H1 (cell line): ENCODE measurements at regions not wholly inside any gene's neighbourhood (a gene's known extent, or its start where the extent isn't known, plus 50 kb on each side); places are given as distances from the start of the nearest gene placed in this dataset.

ENCODE experiments used
- ASH2L ChIP-seq: fragments of 200-600, 300-600 bp; sonication (generic); IDR thresholded peaks from one replicate; pipeline ENCODE4 v1.7.1; 2017; ENCODE audit warnings: low read length
- EZH2 ChIP-seq: fragments of 200-600 bp; sonication (generic); IDR thresholded peaks from 2 replicates; pipeline ENCODE4 v1.7.1; 2012; ENCODE audit warnings: low read depth, mild to moderate bottlenecking, moderate library complexity, low read length, inconsistent platforms; ENCODE audit not compliant: severe bottlenecking
- SAP30 ChIP-seq: fragments of 300-600 bp; sonication (generic); IDR thresholded peaks from 2 replicates; pipeline ENCODE4 v1.7.1; 2012; ENCODE audit warnings: low read length, moderate library complexity, mild to moderate bottlenecking, inconsistent platforms; ENCODE audit not compliant: insufficient read depth, insufficient replicate concordance
- TF ChIP-seq, protein P1 (sequence below), 3 experiments: IDR thresholded peaks; 1 replicate in 2 of 3; 2 replicates in 1 of 3; pipeline versions ENCODE4 v1.5.1 to v1.6.1; 2011; ENCODE audit warnings: low read length in 3 of 3, mild to moderate bottlenecking in 3 of 3, inconsistent platforms in 2 of 3, low read depth in 1 of 3, moderate library complexity in 1 of 3; ENCODE audit not compliant: insufficient read depth in 1 of 3; ENCODE audit errors: control extremely low read depth in 1 of 3

DNA sequence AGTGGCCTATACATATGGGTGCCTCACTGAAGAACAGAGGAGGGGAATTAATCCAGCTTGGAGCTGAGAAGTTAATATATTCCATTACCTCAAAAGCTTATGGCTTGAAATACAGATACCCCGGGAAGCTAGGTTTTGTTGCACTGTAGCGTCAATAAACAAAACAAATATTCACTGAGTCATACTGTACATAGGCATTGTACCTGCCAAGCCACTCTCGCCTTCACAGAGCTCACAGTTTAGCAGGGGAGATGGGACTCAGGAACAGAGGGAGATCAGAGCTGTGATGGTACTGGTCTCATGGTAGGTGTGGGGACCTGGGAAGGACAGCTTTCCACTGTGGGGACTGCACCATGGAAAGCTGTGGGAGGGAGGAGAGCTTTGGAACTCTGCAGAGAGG, 111.2 kb upstream of the ST6GAL2 start:
- TF ChIP-seq, protein P1, sequence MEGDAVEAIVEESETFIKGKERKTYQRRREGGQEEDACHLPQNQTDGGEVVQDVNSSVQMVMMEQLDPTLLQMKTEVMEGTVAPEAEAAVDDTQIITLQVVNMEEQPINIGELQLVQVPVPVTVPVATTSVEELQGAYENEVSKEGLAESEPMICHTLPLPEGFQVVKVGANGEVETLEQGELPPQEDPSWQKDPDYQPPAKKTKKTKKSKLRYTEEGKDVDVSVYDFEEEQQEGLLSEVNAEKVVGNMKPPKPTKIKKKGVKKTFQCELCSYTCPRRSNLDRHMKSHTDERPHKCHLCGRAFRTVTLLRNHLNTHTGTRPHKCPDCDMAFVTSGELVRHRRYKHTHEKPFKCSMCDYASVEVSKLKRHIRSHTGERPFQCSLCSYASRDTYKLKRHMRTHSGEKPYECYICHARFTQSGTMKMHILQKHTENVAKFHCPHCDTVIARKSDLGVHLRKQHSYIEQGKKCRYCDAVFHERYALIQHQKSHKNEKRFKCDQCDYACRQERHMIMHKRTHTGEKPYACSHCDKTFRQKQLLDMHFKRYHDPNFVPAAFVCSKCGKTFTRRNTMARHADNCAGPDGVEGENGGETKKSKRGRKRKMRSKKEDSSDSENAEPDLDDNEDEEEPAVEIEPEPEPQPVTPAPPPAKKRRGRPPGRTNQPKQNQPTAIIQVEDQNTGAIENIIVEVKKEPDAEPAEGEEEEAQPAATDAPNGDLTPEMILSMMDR (IDR thresholded peaks at IDR 0.05; ENCODE audit: control extremely low read depth in 1 of 3, insufficient read depth in 1 of 3, low read depth in 1 of 3, low read length in 3 of 3) = no peak
- TF ChIP-seq EZH2 (no peak), SAP30 (no peak), ASH2L (no peak)
